SK-N-SH (cell line): ENCODE measurements at regions not wholly inside any gene's neighbourhood (a gene's known extent, or its start where the extent isn't known, plus 50 kb on each side); places are given as distances from the start of the nearest gene placed in this dataset.

Source experiments
- CTCF ChIA-PET: fragments of 300-600, 350-600 bp; formaldehyde crosslinking; extraction: SDS; loops from one replicate; lab custom pipeline; 2021; lab: Yijun Ruan, JAX
- POLR2A ChIA-PET: fragments of 350-600 bp; sonication (Branson Sonifier 250); formaldehyde crosslinking; extraction: SDS; loops from one replicate; lab custom pipeline; 2020; ENCODE audit warnings: antibody characterized with exemption, inconsistent platforms; lab: Yijun Ruan, JAX
- DNase-seq: peaks from one replicate; pipeline ENCODE4 v3.0.0; 2012
- H2AFZ ChIP-seq: fragments of 200-600 bp; sonication (generic); 2 replicates; pipeline ENCODE4 v1.8.1; 2016; ENCODE audit warnings: antibody characterized with exemption, mild to moderate bottlenecking, low read depth
- H3F3A ChIP-seq: fragments of 200-600 bp; sonication (generic); replicated peaks from 2 replicates; pipeline ENCODE3; 2016; ENCODE audit warnings: antibody characterized with exemption, mild to moderate bottlenecking; ENCODE audit not compliant: insufficient read depth
- H3K27ac ChIP-seq, 2 experiments: fragments of 200-500 bp in 1 of 2; fragments of 200-600 bp in 1 of 2; sonication (Bioruptor generic) in 1 of 2; sonication (generic), shearing (Covaris generic) in 1 of 2; 2 replicates each; pipeline versions ENCODE4 v1.5.1 to v1.6.1; 2014 to 2016; ENCODE audit warnings: low read depth in 2 of 2, inconsistent platforms in 1 of 2, low read length in 1 of 2, mild to moderate bottlenecking in 1 of 2, mixed read lengths in 1 of 2
- H3K27me3 ChIP-seq: fragments of 200-600 bp; sonication (generic), shearing (Covaris generic); 2 replicates; pipeline ENCODE4 v1.6.1; 2016; ENCODE audit warnings: mixed run types; ENCODE audit not compliant: insufficient read depth
- H3K36me3 ChIP-seq, 2 experiments: fragments of 200-500 bp in 1 of 2; fragments of 200-600 bp in 1 of 2; sonication (Bioruptor generic) in 1 of 2; sonication (generic) in 1 of 2; replicated peaks in 1 of 2; 2 replicates each; pipeline versions ENCODE3 to v1.5.1; 2014 to 2016; ENCODE audit warnings: low read length in 1 of 2, mild to moderate bottlenecking in 1 of 2; ENCODE audit not compliant: insufficient read depth in 2 of 2, control insufficient read depth in 1 of 2
- H3K4me1 ChIP-seq, 2 experiments: fragments of 200-500 bp in 1 of 2; fragments of 200-600 bp in 1 of 2; sonication (Bioruptor generic) in 1 of 2; sonication (generic), shearing (Covaris generic) in 1 of 2; 2 replicates each; pipeline versions ENCODE4 v1.5.1 to v1.6.1; 2014 to 2016; ENCODE audit warnings: low read depth in 1 of 2, low read length in 1 of 2, mixed run types in 1 of 2; ENCODE audit not compliant: insufficient read depth in 2 of 2, control insufficient read depth in 1 of 2
- H3K4me2 ChIP-seq: fragments of 200-600 bp; sonication (generic), shearing (Covaris generic); 2 replicates; pipeline ENCODE4 v1.6.1; 2017; ENCODE audit warnings: mixed run types
- H3K4me3 ChIP-seq, 2 experiments: fragments of 200-500 bp in 1 of 2; fragments of 200-600 bp in 1 of 2; sonication (Bioruptor generic) in 1 of 2; sonication (generic), shearing (Covaris generic) in 1 of 2; 2 replicates each; pipeline versions ENCODE4 v1.5.1 to v1.8.1; 2014 to 2016; ENCODE audit warnings: low read depth in 2 of 2, inconsistent platforms in 1 of 2, low read length in 1 of 2, mild to moderate bottlenecking in 1 of 2, mixed read lengths in 1 of 2, moderate library complexity in 1 of 2
- H3K79me2 ChIP-seq: fragments of 200-600 bp; sonication (generic); 2 replicates; pipeline ENCODE4 v1.8.1; 2017; ENCODE audit warnings: mild to moderate bottlenecking; ENCODE audit not compliant: insufficient read depth
- H3K9ac ChIP-seq: fragments of 200-600 bp; sonication (generic); 2 replicates; pipeline ENCODE4 v1.6.1; 2017; ENCODE audit warnings: mixed run types
- H3K9me2 ChIP-seq: fragments of 200-600 bp; sonication (generic); 2 replicates; pipeline ENCODE4 v1.6.1; 2017; ENCODE audit warnings: mixed run types
- H3K9me3 ChIP-seq: fragments of 200-600 bp; sonication (generic); 2 replicates; pipeline ENCODE4 v1.6.1; 2017; ENCODE audit warnings: mixed run types, mild to moderate bottlenecking, moderate library complexity
- H4K20me1 ChIP-seq: fragments of 200-600 bp; sonication (generic); 2 replicates; pipeline ENCODE4 v1.6.1; 2017; ENCODE audit warnings: mild to moderate bottlenecking, mixed run types; ENCODE audit not compliant: insufficient read depth
- ELF1 ChIP-seq: IDR thresholded peaks from 2 replicates; pipeline ENCODE4 v1.4.0; 2012
- EP300 ChIP-seq, 2 experiments: IDR thresholded peaks; 2 replicates each; pipeline versions ENCODE4 v1.4.0 to v1.6.1; 2012; ENCODE audit warnings: borderline replicate concordance in 1 of 2, low read depth in 1 of 2, low read length in 1 of 2
- EZH2phosphoT487 ChIP-seq: fragments of 200-600 bp; sonication (generic); IDR thresholded peaks from 2 replicates; pipeline ENCODE4 v1.6.1; 2017; ENCODE audit warnings: low read depth, mixed run types, mild to moderate bottlenecking, antibody characterized with exemption, moderate library complexity, borderline replicate concordance
- FOSL2 ChIP-seq: IDR thresholded peaks from 2 replicates; pipeline ENCODE4 v1.4.0; 2012; ENCODE audit warnings: low read depth, mild to moderate bottlenecking, moderate library complexity, borderline replicate concordance
- FOXM1 ChIP-seq: IDR thresholded peaks from 2 replicates; pipeline ENCODE4 v1.4.0; 2012; ENCODE audit warnings: low read depth, mild to moderate bottlenecking
- GABPA ChIP-seq: IDR thresholded peaks from 2 replicates; pipeline ENCODE4 v1.4.0; 2012; ENCODE audit warnings: low read depth, mild to moderate bottlenecking
- GATA2 ChIP-seq: sonication (generic); formaldehyde crosslinking; IDR thresholded peaks from 2 replicates; pipeline ENCODE4 v1.5.0; 2020; ENCODE audit warnings: mild to moderate bottlenecking, missing genetic modification reagents
- MXI1 ChIP-seq: IDR thresholded peaks from 2 replicates; pipeline ENCODE4 v1.6.1; 2012; ENCODE audit warnings: mild to moderate bottlenecking, low read depth, low read length, improper control_type of control experiment
- NFIC ChIP-seq: IDR thresholded peaks from 2 replicates; pipeline ENCODE4 v1.4.0; 2012; ENCODE audit warnings: borderline replicate concordance
- POLR2AphosphoS5 ChIP-seq: IDR thresholded peaks from 2 replicates; pipeline ENCODE4 v1.6.1; 2012; ENCODE audit warnings: low read depth, low read length
- RFX5 ChIP-seq: IDR thresholded peaks from 2 replicates; pipeline ENCODE4 v1.6.1; 2012; ENCODE audit warnings: mild to moderate bottlenecking, improper control_type of control experiment, low read length
- TAF1 ChIP-seq: IDR thresholded peaks from 2 replicates; pipeline ENCODE4 v1.6.1; 2012; ENCODE audit warnings: low read depth, mild to moderate bottlenecking, low read length, moderate library complexity, borderline replicate concordance
- TCF12 ChIP-seq: IDR thresholded peaks from 2 replicates; pipeline ENCODE4 v1.4.0; 2012
- TEAD4 ChIP-seq: IDR thresholded peaks from 2 replicates; pipeline ENCODE4 v1.4.0; 2012; ENCODE audit warnings: mild to moderate bottlenecking, borderline replicate concordance; ENCODE audit not compliant: insufficient read depth
- YY1 ChIP-seq: IDR thresholded peaks from 2 replicates; pipeline ENCODE4 v1.4.0; 2012; ENCODE audit warnings: low read depth, mild to moderate bottlenecking
- WGBS: methylation state at CpG from one replicate; pipeline ENCODE4 v1.1.6; 2017; ENCODE audit warnings: low lambda C conversion rate; 5-methylcytosine and 5-hydroxymethylcytosine counted together
- TF ChIP-seq, protein P1 (sequence below): IDR thresholded peaks from 2 replicates; pipeline ENCODE4; 2012
- TF ChIP-seq, protein P2 (sequence below): fragments of 200-600 bp; sonication (generic); IDR thresholded peaks from 2 replicates; pipeline ENCODE4 v1.6.1; 2017; ENCODE audit warnings: antibody characterized with exemption, mild to moderate bottlenecking, moderate library complexity
- TF ChIP-seq, protein P3 (sequence below): IDR thresholded peaks from 2 replicates; pipeline ENCODE4 v1.4.0; 2012; ENCODE audit warnings: low read depth, borderline replicate concordance
- TF ChIP-seq, protein P4 (sequence below): IDR thresholded peaks from 2 replicates; pipeline ENCODE4 v1.4.0; 2012; ENCODE audit warnings: low read depth, borderline replicate concordance

DNA sequence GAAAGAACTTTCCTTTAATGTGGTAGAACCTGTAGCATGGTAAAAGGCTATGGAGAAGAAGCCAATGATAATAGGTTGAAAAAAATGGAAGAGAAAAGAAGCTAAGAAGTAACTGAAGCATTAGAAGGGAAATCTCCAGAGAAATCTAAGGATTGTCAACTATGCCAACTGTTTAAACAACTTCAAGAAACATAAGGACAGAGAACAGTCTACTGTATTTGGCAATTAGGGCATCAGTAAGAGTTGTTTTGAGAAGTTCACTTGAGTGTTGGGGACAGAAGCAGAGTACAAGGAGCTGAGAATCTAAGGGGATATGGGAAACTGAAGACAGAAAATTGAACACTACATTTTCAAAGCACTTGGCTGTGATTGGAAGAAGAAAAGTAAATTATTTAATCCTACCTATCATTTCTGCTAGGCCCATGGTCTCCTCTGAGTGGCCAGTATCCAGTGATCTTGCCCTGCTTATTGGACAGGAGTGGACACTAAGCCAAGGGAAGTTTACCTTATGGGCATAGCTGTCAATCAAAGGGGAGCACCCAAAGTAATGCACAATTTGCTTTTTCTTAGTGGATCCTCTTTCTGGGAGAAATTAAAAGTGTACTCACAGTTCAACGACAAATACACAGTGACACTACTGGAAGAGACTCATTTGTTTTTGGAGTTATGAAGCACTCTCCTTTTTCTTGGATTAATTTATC lies 56.4 kb upstream of the CCDC71L start:
- Histone ChIP-seq H4K20me1 (no peaks in the 10 kb centered on the region), H3K79me2 (0 out of 2 replicates have a peak, but pooled peaks cover 4% of the 10 kb centered on the region), H3F3A (peaks cover 26% of the 10 kb centered on the region), H3K4me1 (peaks cover 2 to 31% of the 10 kb centered on the region in 2 experiments; a peak in 3 of 4 replicates)
- DNase-seq = no peak
- TF ChIP-seq TAF1 = no peak
- TF ChIP-seq, protein P1, sequence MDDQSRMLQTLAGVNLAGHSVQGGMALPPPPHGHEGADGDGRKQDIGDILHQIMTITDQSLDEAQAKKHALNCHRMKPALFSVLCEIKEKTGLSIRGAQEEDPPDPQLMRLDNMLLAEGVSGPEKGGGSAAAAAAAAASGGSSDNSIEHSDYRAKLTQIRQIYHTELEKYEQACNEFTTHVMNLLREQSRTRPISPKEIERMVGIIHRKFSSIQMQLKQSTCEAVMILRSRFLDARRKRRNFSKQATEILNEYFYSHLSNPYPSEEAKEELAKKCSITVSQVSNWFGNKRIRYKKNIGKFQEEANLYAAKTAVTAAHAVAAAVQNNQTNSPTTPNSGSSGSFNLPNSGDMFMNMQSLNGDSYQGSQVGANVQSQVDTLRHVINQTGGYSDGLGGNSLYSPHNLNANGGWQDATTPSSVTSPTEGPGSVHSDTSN = peak; percentile 86
- TF ChIP-seq, all 33 proteins: peak for 1
- Histone ChIP-seq H3K9me2 (no peaks in the 10 kb centered on the region), H3K36me3 (no peaks in the 10 kb centered on the region), H3K27ac (peak overlapping the region; percentile 95 to 96), H3K9ac (peak overlapping the region; percentile 49), H2AFZ (peak overlapping the region; percentile 20; the same call in 1 of the 2 replicates), H3K9me3 (no peaks in the 10 kb centered on the region), H3K27me3 (no peaks in the 10 kb centered on the region), H3K4me2 (peak overlapping the region; percentile 26), H3K4me3 (no peak overlapping the region)
- ChIA-PET POLR2A (no interaction called here), CTCF (interaction anchor here (0.8 to 1.3 kb wide), 2 partner anchors 57 to 175 kb away, joined by 3 read pairs; partner anchors contain the start of gene CCDC71L)
- WGBS = 45% methylated on average over 1 of the region's 1 CpG

DNA sequence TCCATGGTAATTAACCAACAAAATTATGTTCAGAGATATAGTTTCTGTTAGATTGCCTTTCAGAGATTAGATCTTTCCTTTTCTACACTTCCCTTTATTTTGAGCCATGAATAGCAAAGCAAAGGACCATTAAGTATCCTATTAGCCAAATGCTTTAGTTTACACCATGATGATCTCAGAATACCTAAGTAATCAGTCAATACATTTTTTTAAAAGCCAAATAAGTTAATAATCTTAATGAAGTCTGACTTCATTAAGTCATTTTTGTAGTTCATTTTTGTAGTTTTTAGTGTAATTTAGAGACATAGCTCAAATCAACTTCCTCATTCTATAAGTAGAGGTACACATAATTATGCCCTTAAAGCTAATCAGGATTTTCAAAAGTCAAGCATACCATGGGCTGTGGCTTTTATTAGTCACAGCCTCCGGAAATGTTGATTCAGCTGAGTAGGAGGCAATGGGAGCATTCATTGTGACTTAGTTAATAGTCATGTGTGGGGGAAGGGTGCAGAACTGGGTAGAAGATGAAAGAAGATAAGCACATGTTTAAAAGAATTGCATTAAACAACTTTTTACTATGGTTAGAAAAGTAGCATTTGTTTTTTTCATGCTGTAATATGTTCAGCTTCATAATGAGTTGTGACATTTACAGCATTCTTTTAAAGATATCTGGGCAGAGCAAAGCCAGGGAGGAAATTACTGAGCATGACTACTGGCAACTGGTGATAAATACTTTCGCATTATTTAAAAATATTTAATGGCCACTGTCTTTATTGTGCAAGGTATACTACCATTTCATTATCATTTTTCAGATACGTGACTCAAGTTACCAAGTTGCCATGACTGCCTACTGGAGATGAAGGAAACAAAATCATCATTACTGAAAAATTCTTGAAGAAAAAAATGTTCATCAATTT lies 57.3 kb upstream of the CCDC71L start:
- no peaks in the 10 kb centered on the region for H3K9me3 ChIP-seq
- H3K36me3 ChIP-seq = no peaks in the 10 kb centered on the region
- H3K4me3 ChIP-seq = no peak overlapping the region
- DNase-seq = peak; percentile 7
- no peaks in the 10 kb centered on the region for H3K9me2 ChIP-seq
- H3F3A ChIP-seq = peaks cover 26% of the 10 kb centered on the region
- peak overlapping the region; percentile 58 for H3K9ac ChIP-seq
- WGBS = 3% methylated on average over 3 of the region's 3 CpGs
- peaks cover 2 to 31% of the 10 kb centered on the region in 2 experiments; a peak in 3 of 4 replicates for H3K4me1 ChIP-seq
- H2AFZ ChIP-seq = peak overlapping the region; percentile 20; the same call in 1 of the 2 replicates
- peak overlapping the region; percentile 95 to 96 for H3K27ac ChIP-seq
- H3K79me2 ChIP-seq = 0 out of 2 replicates have a peak, but pooled peaks cover 4% of the 10 kb centered on the region
- peak overlapping the region; percentile 26 for H3K4me2 ChIP-seq
- no peaks in the 10 kb centered on the region for H4K20me1 ChIP-seq
- ChIA-PET CTCF (interaction anchor here (0.7 to 1.3 kb wide), 2 partner anchors 176 to 1725 kb away, joined by 3 read pairs; no protein-coding TSS in a partner anchor), POLR2A (no interaction called here)
- no peaks in the 10 kb centered on the region for H3K27me3 ChIP-seq
- TF ChIP-seq TAF1 (peak; percentile 67), GABPA (peak; percentile 44; the same call in 1 of the 2 replicates), NFIC (peak; percentile 95), TCF12 (peak; percentile 99), FOXM1 (peak; percentile 99), MXI1 (no peak), RFX5 (no peak), POLR2AphosphoS5 (peak; percentile 93), EZH2phosphoT487 (no peak), FOSL2 (peak; percentile 100), EP300 (IDR thresholded peaks at IDR 0.05; ENCODE audit: borderline replicate concordance in 1 of 2, low read depth in 1 of 2, low read length in 1 of 2) (peak; percentile 80 to 100), YY1 (peak; percentile 66; the same call in 1 of the 2 replicates), GATA2 (CRISPR knock-in tag) (no peak), ELF1 (peak; percentile 80; the same call in 1 of the 2 replicates), TEAD4 (peak; percentile 100)
- TF ChIP-seq, protein P2, sequence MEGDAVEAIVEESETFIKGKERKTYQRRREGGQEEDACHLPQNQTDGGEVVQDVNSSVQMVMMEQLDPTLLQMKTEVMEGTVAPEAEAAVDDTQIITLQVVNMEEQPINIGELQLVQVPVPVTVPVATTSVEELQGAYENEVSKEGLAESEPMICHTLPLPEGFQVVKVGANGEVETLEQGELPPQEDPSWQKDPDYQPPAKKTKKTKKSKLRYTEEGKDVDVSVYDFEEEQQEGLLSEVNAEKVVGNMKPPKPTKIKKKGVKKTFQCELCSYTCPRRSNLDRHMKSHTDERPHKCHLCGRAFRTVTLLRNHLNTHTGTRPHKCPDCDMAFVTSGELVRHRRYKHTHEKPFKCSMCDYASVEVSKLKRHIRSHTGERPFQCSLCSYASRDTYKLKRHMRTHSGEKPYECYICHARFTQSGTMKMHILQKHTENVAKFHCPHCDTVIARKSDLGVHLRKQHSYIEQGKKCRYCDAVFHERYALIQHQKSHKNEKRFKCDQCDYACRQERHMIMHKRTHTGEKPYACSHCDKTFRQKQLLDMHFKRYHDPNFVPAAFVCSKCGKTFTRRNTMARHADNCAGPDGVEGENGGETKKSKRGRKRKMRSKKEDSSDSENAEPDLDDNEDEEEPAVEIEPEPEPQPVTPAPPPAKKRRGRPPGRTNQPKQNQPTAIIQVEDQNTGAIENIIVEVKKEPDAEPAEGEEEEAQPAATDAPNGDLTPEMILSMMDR = no peak
- TF ChIP-seq, protein P3, sequence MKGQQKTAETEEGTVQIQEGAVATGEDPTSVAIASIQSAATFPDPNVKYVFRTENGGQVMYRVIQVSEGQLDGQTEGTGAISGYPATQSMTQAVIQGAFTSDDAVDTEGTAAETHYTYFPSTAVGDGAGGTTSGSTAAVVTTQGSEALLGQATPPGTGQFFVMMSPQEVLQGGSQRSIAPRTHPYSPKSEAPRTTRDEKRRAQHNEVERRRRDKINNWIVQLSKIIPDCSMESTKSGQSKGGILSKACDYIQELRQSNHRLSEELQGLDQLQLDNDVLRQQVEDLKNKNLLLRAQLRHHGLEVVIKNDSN = peak; percentile 60
- TF ChIP-seq, protein P4, sequence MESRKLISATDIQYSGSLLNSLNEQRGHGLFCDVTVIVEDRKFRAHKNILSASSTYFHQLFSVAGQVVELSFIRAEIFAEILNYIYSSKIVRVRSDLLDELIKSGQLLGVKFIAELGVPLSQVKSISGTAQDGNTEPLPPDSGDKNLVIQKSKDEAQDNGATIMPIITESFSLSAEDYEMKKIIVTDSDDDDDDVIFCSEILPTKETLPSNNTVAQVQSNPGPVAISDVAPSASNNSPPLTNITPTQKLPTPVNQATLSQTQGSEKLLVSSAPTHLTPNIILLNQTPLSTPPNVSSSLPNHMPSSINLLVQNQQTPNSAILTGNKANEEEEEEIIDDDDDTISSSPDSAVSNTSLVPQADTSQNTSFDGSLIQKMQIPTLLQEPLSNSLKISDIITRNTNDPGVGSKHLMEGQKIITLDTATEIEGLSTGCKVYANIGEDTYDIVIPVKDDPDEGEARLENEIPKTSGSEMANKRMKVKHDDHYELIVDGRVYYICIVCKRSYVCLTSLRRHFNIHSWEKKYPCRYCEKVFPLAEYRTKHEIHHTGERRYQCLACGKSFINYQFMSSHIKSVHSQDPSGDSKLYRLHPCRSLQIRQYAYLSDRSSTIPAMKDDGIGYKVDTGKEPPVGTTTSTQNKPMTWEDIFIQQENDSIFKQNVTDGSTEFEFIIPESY = peak; percentile 87
